ENCODE measurements at regions not wholly inside any gene's neighbourhood (a gene's known extent, or its start where the extent isn't known, plus 50 kb on each side); places are given as distances from the start of the nearest gene placed in this dataset.

- TF ChIP-seq CTCF (IDR thresholded peaks at IDR 0.05; ENCODE audit: low read depth, low read length): no peak
- H3K4me3 ChIP-seq (ENCODE audit: low read depth, low read length): no peak overlapping the region
Observed at GRCh38 chr15:97521381-97522285, 438.9 kb upstream of the ARRDC4 start.

GRCh38 chr15:97522347-97522746 lies 438.2 kb upstream of the ARRDC4 start:
- no peak for TF ChIP-seq CTCF (IDR thresholded peaks at IDR 0.05; ENCODE audit: low read depth, low read length)
- H3K4me3 ChIP-seq (ENCODE audit: low read depth, low read length): no peak overlapping the region

GRCh38 chr15:97525809-97526208 lies 434.7 kb upstream of the ARRDC4 start:
- TF ChIP-seq CTCF (IDR thresholded peaks at IDR 0.05; ENCODE audit: low read depth, low read length): no peak
- H3K4me3 ChIP-seq (ENCODE audit: low read depth, low read length): no peak overlapping the region

- TF ChIP-seq CTCF (IDR thresholded peaks at IDR 0.05; ENCODE audit: low read depth, low read length): no peak
- H3K4me3 ChIP-seq (ENCODE audit: low read depth, low read length): no peak overlapping the region
Observed at GRCh38 chr15:97528238-97528637, 432.3 kb upstream of the ARRDC4 start.

- TF ChIP-seq CTCF (IDR thresholded peaks at IDR 0.05; ENCODE audit: low read depth, low read length): no peak
- H3K4me3 ChIP-seq (ENCODE audit: low read depth, low read length): no peak overlapping the region
Observed at GRCh38 chr15:97545799-97546198, 414.7 kb upstream of the ARRDC4 start.

GRCh38 chr15:97547381-97547780 lies 413.1 kb upstream of the ARRDC4 start:
- H3K4me3 ChIP-seq (ENCODE audit: low read depth, low read length): no peak overlapping the region
- TF ChIP-seq CTCF (IDR thresholded peaks at IDR 0.05; ENCODE audit: low read depth, low read length): no peak

GRCh38 chr15:97561529-97561928 lies 399.0 kb upstream of the ARRDC4 start:
- no peak overlapping the region for H3K4me3 ChIP-seq (ENCODE audit: low read depth, low read length)
- TF ChIP-seq CTCF (IDR thresholded peaks at IDR 0.05; ENCODE audit: low read depth, low read length): no peak

All from WI38 (cell line).